CD4-positive, CD25-positive, alpha-beta regulatory T cell (primary cell): ENCODE measurements at regions not wholly inside any gene's neighbourhood (a gene's known extent, or its start where the extent isn't known, plus 50 kb on each side); places are given as distances from the start of the nearest gene placed in this dataset.

ENCODE experiments used
- ATAC-seq, 2 donors: fragments of 150-1000 bp; cut with Tn5 transposase; one replicate each; pipeline ENCODE4 v1.10.0; 2021; ENCODE audit warnings: low read depth in 2 of 2, moderate number of reproducible peaks in 2 of 2, moderate library complexity in 1 of 2
- DNase-seq, 3 donors: peaks; one replicate each; pipeline versions ENCODE4 v3.0.0 to v3.0.0-alpha.2; 2012 to 2022; ENCODE audit warnings: mixed read lengths in 1 of 3
- H3K27ac ChIP-seq: one replicate; pipeline ENCODE4 v1.7.0; 2013; ENCODE audit warnings: mild to moderate bottlenecking, low read length; ENCODE audit not compliant: insufficient read depth, poor library complexity, severe bottlenecking
- H3K27me3 ChIP-seq: one replicate; pipeline ENCODE4 v1.7.0; 2013; ENCODE audit warnings: low read length; ENCODE audit not compliant: control insufficient read depth, insufficient read depth
- H3K36me3 ChIP-seq: one replicate; pipeline ENCODE4 v1.7.0; 2013; ENCODE audit warnings: mild to moderate bottlenecking, low read length, moderate library complexity; ENCODE audit not compliant: control insufficient read depth, insufficient read depth
- H3K4me1 ChIP-seq: 2 replicates; pipeline ENCODE4 v1.7.0; 2013; ENCODE audit warnings: mild to moderate bottlenecking, low read length; ENCODE audit not compliant: insufficient read depth, control insufficient read depth, poor library complexity, severe bottlenecking
- H3K4me3 ChIP-seq: one replicate; pipeline ENCODE4 v1.7.0; 2013; ENCODE audit warnings: low read depth, mild to moderate bottlenecking, low read length, moderate library complexity
- H3K9me3 ChIP-seq, 2 experiments: 1 replicate in 1 of 2; 2 replicates in 1 of 2; pipeline ENCODE4 v1.7.0; 2013; ENCODE audit warnings: low read length in 2 of 2, mild to moderate bottlenecking in 1 of 2, moderate library complexity in 1 of 2; ENCODE audit not compliant: control insufficient read depth in 2 of 2
- H3K27ac Mint-ChIP-seq, 3 donors: one replicate each; pipeline ENCODE4 v1.8.0; 2020 to 2022; ENCODE audit warnings: mild to moderate bottlenecking in 3 of 3, mixed read lengths in 3 of 3, moderate library complexity in 2 of 3
- H3K27me3 Mint-ChIP-seq: one replicate; pipeline ENCODE4 v1.8.0; 2022; ENCODE audit warnings: mild to moderate bottlenecking, mixed read lengths
- H3K36me3 Mint-ChIP-seq: one replicate; pipeline ENCODE4 v1.8.0; 2020; ENCODE audit warnings: mixed read lengths
- H3K4me1 Mint-ChIP-seq, 4 donors: one replicate each; pipeline ENCODE4 v1.8.0; 2020 to 2022; ENCODE audit warnings: mixed read lengths in 4 of 4, mild to moderate bottlenecking in 1 of 4
- H3K4me3 Mint-ChIP-seq, 4 donors: one replicate each; pipeline ENCODE4 v1.8.0; 2020 to 2022; ENCODE audit warnings: mild to moderate bottlenecking in 4 of 4, mixed read lengths in 4 of 4, moderate library complexity in 3 of 4
- H3K9me3 Mint-ChIP-seq, 7 donors: one replicate each; pipeline ENCODE4 v1.8.0; 2020 to 2022; ENCODE audit warnings: mixed read lengths in 7 of 7, mild to moderate bottlenecking in 3 of 7, moderate library complexity in 2 of 7

DNA sequence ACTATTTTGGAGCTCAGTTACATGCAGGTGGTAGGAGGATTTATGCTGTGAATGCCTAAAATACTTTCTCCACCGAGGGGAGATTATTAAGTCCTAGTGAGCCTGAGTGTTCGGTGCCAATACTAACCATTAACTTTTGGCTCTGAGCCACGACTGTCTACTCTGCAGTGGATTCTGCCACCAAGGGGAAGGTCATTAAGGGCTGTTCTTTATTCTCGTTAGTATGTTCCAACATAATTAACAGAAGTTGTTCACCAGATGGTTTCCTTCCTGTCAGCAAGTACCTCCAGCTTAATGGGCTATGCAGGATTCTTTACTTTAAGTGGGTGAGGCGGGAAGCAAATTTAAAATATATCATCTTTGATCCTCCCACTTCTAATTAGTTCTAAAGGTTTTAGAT lies 326.3 kb downstream of the BMP4 start:
- no peaks in the 10 kb centered on the region for H3K4me1 ChIP-seq
- no peak for DNase-seq
- H3K36me3 Mint-ChIP-seq = no peaks in the 10 kb centered on the region

GRCh38 chr14:53628732-53629430 lies 327.7 kb downstream of the BMP4 start:
- DNase-seq (no peak), ATAC-seq (no peak)
- H3K9me3 ChIP-seq = no peaks in the 10 kb centered on the region
- no peak overlapping the region for H3K27ac ChIP-seq
- Mint-ChIP-seq H3K4me3 (no peak overlapping the region), H3K36me3 (no peaks in the 10 kb centered on the region), H3K9me3 (peaks cover 0 to 8% (median 0%) of the 10 kb centered on the region in 7 donors), H3K27me3 (no peaks in the 10 kb centered on the region), H3K4me1 (no peaks in the 10 kb centered on the region), H3K27ac (no peak overlapping the region)
- H3K36me3 ChIP-seq = no peaks in the 10 kb centered on the region
- no peaks in the 10 kb centered on the region for H3K27me3 ChIP-seq
- H3K4me3 ChIP-seq = no peak overlapping the region
- no peaks in the 10 kb centered on the region for H3K4me1 ChIP-seq

More for the DNA sequence above, 326.3 kb downstream of the BMP4 start:
- no peaks in the 10 kb centered on the region for H3K27me3 ChIP-seq
- ATAC-seq = no peak
- no peak overlapping the region for H3K27ac ChIP-seq
- Mint-ChIP-seq H3K9me3 (peaks cover 0 to 8% (median 0%) of the 10 kb centered on the region in 7 donors), H3K4me3 (no peak overlapping the region), H3K4me1 (no peaks in the 10 kb centered on the region), H3K27ac (no peak overlapping the region), H3K27me3 (no peaks in the 10 kb centered on the region)
- H3K9me3 ChIP-seq = no peaks in the 10 kb centered on the region
- H3K36me3 ChIP-seq = no peaks in the 10 kb centered on the region
- H3K4me3 ChIP-seq = no peak overlapping the region

GRCh38 chr14:53628261-53628660 lies 328.4 kb downstream of the BMP4 start:
- Mint-ChIP-seq H3K4me1 (no peaks in the 10 kb centered on the region), H3K4me3 (no peak overlapping the region), H3K27me3 (no peaks in the 10 kb centered on the region), H3K27ac (peak overlapping the region in 1 of 3 donors; percentile 9), H3K36me3 (no peaks in the 10 kb centered on the region), H3K9me3 (peaks cover 0 to 8% (median 0%) of the 10 kb centered on the region in 7 donors)
- ATAC-seq = no peak
- no peak overlapping the region for H3K27ac ChIP-seq
- no peaks in the 10 kb centered on the region for H3K4me1 ChIP-seq
- DNase-seq = no peak
- no peaks in the 10 kb centered on the region for H3K9me3 ChIP-seq
- no peaks in the 10 kb centered on the region for H3K36me3 ChIP-seq
- no peak overlapping the region for H3K4me3 ChIP-seq
- no peaks in the 10 kb centered on the region for H3K27me3 ChIP-seq

DNA sequence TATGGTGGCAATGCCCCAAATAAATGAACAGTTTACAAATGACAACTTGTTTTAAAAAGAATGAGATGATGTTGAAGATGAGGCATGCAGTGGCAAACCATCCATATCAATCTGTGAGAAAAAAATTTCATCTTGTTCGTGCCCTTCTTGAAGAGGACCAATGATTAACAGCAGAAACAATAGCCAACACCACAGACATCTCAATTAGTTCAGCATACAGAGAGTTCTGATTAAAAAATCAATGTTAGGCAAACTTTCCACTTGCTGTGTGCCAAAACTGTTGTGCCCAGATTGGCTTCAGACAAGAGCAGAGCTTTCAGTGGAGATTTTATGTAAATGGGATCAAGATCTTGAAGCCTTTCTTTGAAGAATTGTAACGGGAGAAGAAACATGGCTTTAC lies 329.9 kb downstream of the BMP4 start:
- Histone ChIP-seq H3K36me3 (no peaks in the 10 kb centered on the region), H3K27ac (no peak overlapping the region), H3K9me3 (no peaks in the 10 kb centered on the region), H3K4me3 (no peak overlapping the region), H3K4me1 (no peaks in the 10 kb centered on the region), H3K27me3 (no peaks in the 10 kb centered on the region)
- H3K27me3 Mint-ChIP-seq = no peaks in the 10 kb centered on the region
- H3K27ac Mint-ChIP-seq = peak overlapping the region in 1 of 3 donors; percentile 54
- H3K4me3 Mint-ChIP-seq = no peak overlapping the region
- peaks cover 0 to 8% (median 0%) of the 10 kb centered on the region in 7 donors for H3K9me3 Mint-ChIP-seq
- DNase-seq (no peak), ATAC-seq (no peak)
- H3K4me1 Mint-ChIP-seq = no peaks in the 10 kb centered on the region
- no peaks in the 10 kb centered on the region for H3K36me3 Mint-ChIP-seq

- Mint-ChIP-seq H3K27ac (no peak overlapping the region), H3K27me3 (no peaks in the 10 kb centered on the region), H3K36me3 (no peaks in the 10 kb centered on the region), H3K9me3 (peaks cover 0 to 1% (median 0%) of the 10 kb centered on the region in 7 donors), H3K4me3 (no peak overlapping the region), H3K4me1 (no peaks in the 10 kb centered on the region)
- ATAC-seq = no peak
- H3K27me3 ChIP-seq = no peaks in the 10 kb centered on the region
- no peak overlapping the region for H3K4me3 ChIP-seq
- H3K27ac ChIP-seq = no peak overlapping the region
- H3K9me3 ChIP-seq = no peaks in the 10 kb centered on the region
- no peaks in the 10 kb centered on the region for H3K36me3 ChIP-seq
- H3K4me1 ChIP-seq = no peaks in the 10 kb centered on the region
- no peak for DNase-seq
Measured at GRCh38 chr14:53622447-53622846, 334.2 kb downstream of the BMP4 start.

GRCh38 chr14:53621921-53622320 lies 334.7 kb downstream of the BMP4 start:
- ATAC-seq = no peak
- no peak overlapping the region for H3K27ac Mint-ChIP-seq
- H3K36me3 ChIP-seq = no peaks in the 10 kb centered on the region
- no peaks in the 10 kb centered on the region for H3K27me3 Mint-ChIP-seq
- H3K27ac ChIP-seq = no peak overlapping the region
- H3K9me3 ChIP-seq = no peaks in the 10 kb centered on the region
- no peaks in the 10 kb centered on the region for H3K27me3 ChIP-seq
- no peak for DNase-seq
- no peaks in the 10 kb centered on the region for H3K4me1 ChIP-seq
- no peaks in the 10 kb centered on the region for H3K4me1 Mint-ChIP-seq
- H3K4me3 ChIP-seq = no peak overlapping the region
- H3K4me3 Mint-ChIP-seq = no peak overlapping the region
- H3K9me3 Mint-ChIP-seq = peaks cover 0 to 1% (median 0%) of the 10 kb centered on the region in 7 donors
- H3K36me3 Mint-ChIP-seq = no peaks in the 10 kb centered on the region

DNA sequence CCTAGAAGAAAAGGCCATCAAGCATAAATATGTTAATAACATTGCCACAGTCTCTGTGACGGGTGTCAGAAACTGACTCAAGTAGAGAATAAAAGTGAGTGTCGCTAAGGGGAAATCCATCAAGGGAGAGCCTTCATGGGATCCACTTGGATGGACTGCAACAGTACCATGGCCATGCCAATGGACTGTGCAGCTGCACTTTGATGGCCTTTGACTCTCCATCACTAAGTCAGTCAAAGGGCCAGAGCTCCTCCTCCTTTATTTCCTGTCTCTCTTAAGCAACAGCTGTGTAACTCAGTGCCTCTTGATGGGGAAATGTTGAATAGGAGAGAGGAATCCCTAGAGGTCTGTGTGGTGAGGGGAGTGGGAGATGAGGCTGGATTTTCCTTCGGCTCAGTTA lies 335.2 kb downstream of the BMP4 start:
- no peak for ATAC-seq
- H3K9me3 ChIP-seq = no peaks in the 10 kb centered on the region

DNA sequence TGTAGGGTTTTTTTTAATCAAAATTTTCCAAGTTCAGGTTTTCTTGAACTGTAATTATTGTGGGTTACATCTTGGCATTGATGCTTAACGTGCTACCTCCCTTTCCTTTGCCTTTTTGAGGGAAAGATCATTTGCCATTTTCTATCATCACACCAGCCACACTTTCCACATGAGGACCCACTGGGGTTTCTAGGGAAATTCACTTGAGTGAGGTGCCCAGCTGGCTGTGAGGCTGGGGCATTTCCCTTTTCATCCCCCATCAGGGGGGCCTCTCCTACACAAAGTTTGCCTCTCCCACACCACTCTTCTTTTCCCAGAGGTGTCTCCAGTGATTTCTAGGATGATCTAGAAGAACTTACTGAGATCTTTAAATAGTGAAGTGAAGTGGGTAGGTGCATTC lies 335.7 kb downstream of the BMP4 start:
- H3K4me1 ChIP-seq = no peaks in the 10 kb centered on the region
- ATAC-seq (no peak), DNase-seq (no peak)
- no peaks in the 10 kb centered on the region for H3K27me3 Mint-ChIP-seq
- no peaks in the 10 kb centered on the region for H3K36me3 ChIP-seq
- no peaks in the 10 kb centered on the region for H3K27me3 ChIP-seq
- no peak overlapping the region for H3K4me3 Mint-ChIP-seq
- H3K4me1 Mint-ChIP-seq = no peaks in the 10 kb centered on the region
- H3K27ac Mint-ChIP-seq = no peak overlapping the region
- H3K36me3 Mint-ChIP-seq = no peaks in the 10 kb centered on the region
- no peak overlapping the region for H3K27ac ChIP-seq
- peaks cover 0 to 3% (median 0%) of the 10 kb centered on the region in 7 donors for H3K9me3 Mint-ChIP-seq
- H3K4me3 ChIP-seq = no peak overlapping the region
- H3K9me3 ChIP-seq = no peaks in the 10 kb centered on the region

More for the DNA sequence above, 335.2 kb downstream of the BMP4 start:
- H3K4me3 Mint-ChIP-seq = no peak overlapping the region
- DNase-seq = no peak
- H3K4me1 ChIP-seq = no peaks in the 10 kb centered on the region
- H3K4me1 Mint-ChIP-seq = no peaks in the 10 kb centered on the region
- H3K27ac Mint-ChIP-seq = no peak overlapping the region
- no peaks in the 10 kb centered on the region for H3K27me3 ChIP-seq
- no peaks in the 10 kb centered on the region for H3K36me3 Mint-ChIP-seq
- H3K9me3 Mint-ChIP-seq = peaks cover 0 to 3% (median 0%) of the 10 kb centered on the region in 7 donors
- no peaks in the 10 kb centered on the region for H3K36me3 ChIP-seq
- no peak overlapping the region for H3K27ac ChIP-seq
- no peak overlapping the region for H3K4me3 ChIP-seq
- no peaks in the 10 kb centered on the region for H3K27me3 Mint-ChIP-seq
